Right atrium auricular region (tissue), 2 donors: ENCODE measurements at regions not wholly inside any gene's neighbourhood (a gene's known extent, or its start where the extent isn't known, plus 50 kb on each side); places are given as distances from the start of the nearest gene placed in this dataset.
A peak's percentile ranks its signal among the peaks of the same experiment; 100 is the strongest.

ENCODE experiments used
- DNase-seq: peaks from one replicate; pipeline ENCODE4 v3.0.0-alpha.2; 2019; ENCODE audit warnings: low spot score
- H3K27ac ChIP-seq, 2 donors: fragments of 200-600 bp; sonication (generic); 1 replicate in 1 of 2; 2 replicates in 1 of 2; pipeline ENCODE4 v1.5.1; 2016 to 2019
- H3K27me3 ChIP-seq, 2 donors: fragments of 200-600 bp; sonication (generic); one replicate each; pipeline versions ENCODE4 v1.5.1 to v1.6.0; 2017 to 2019
- H3K36me3 ChIP-seq: fragments of 200-600 bp; sonication (generic); one replicate; pipeline ENCODE4 v1.5.1; 2016
- H3K4me1 ChIP-seq, 2 donors: fragments of 200-600 bp; sonication (generic); one replicate each; pipeline versions ENCODE4 v1.5.1 to v1.6.0; 2017 to 2019
- H3K4me3 ChIP-seq, 2 donors: fragments of 200-600 bp; sonication (generic); 1 replicate in 1 of 2; 2 replicates in 1 of 2; pipeline ENCODE4 v1.5.1; 2017 to 2019; ENCODE audit warnings: mild to moderate bottlenecking in 1 of 2, moderate library complexity in 1 of 2
- H3K9me3 ChIP-seq, 2 donors: fragments of 200-600 bp; sonication (generic); one replicate each; pipeline ENCODE4 v1.5.1; 2019
- CTCF ChIP-seq, 2 donors: fragments of 200-600 bp; sonication (generic); IDR thresholded peaks; one replicate each; pipeline ENCODE4 v1.5.1; 2019; ENCODE audit warnings: antibody characterized with exemption in 2 of 2

- Histone ChIP-seq H3K4me3 (no peak overlapping the region), H3K27ac (no peak overlapping the region), H3K9me3 (no peaks in the 10 kb centered on the region), H3K36me3 (no peaks in the 10 kb centered on the region), H3K4me1 (no peaks in the 10 kb centered on the region), H3K27me3 (no peaks in the 10 kb centered on the region)
- no peak for DNase-seq
- TF ChIP-seq CTCF (IDR thresholded peaks at IDR 0.05): no peak
These were observed 89.7 kb upstream of the SLC30A5 start for GRCh38 chr5:69004127-69004526.

DNA sequence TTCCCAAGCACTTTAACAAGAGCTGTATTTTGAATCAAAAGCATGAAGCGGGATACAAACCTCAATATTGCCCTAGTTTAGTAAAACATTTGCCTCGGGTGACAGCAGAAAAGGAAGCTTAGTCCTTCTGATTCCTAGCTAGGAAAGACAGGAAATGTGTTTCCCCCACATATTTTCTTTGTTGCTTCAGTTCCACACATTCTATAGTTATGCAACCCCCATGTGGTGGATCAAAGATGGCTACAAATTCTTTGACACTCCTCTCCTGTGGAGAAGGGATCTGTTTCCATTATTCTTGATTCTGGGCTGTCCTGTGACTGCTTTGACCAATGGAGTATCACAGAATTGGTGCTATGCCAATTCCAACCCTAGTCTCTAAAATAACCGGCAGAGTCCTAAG is 89.1 kb upstream of the SLC30A5 start:
- Histone ChIP-seq H3K36me3 (no peaks in the 10 kb centered on the region), H3K27me3 (no peaks in the 10 kb centered on the region), H3K4me1 (no peaks in the 10 kb centered on the region), H3K4me3 (no peak overlapping the region), H3K9me3 (no peaks in the 10 kb centered on the region), H3K27ac (no peak overlapping the region)
- no peak for DNase-seq
- TF ChIP-seq CTCF (IDR thresholded peaks at IDR 0.05): no peak

DNA sequence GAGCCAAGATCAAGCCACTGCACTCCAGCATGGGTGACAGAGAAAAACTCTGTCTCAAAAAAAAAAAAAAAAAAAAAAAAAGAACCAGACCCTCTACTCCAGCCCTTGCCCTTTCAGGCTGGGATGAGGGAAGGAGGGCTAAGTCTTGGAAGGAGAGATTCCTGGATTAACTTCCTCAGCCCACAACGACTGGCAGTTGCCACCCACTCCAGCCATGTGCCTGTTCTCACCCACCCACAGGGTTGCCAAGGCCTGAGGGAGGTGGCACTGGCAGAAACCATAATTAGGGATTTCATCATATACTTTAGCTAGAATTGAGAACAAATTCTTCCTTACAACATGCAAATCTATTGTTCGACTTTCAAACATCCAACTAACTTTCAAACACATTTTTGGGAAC is 87.8 kb upstream of the SLC30A5 start:
- no peak for DNase-seq
- no peak for TF ChIP-seq CTCF (IDR thresholded peaks at IDR 0.05)
- H3K4me1 ChIP-seq: no peaks in the 10 kb centered on the region

DNA sequence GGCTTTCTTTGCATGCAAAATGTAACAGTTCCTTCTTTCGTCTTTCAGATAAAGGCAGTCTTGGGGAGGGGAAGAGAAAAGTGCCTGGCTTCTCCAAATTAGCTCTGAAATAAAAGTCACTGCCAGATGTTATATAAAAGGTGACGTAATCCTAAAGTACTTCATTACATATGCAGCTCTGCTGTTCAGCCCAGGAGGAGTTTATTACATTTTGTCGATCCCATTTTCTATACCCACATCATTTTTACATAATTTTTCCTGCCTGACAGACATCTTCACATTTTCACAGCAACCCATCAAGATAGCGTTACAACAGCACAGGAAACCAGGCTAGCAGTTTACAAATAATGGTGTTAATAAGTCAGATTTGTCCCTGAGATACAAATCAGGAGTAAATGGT is 86.7 kb upstream of the SLC30A5 start:
- TF ChIP-seq CTCF (IDR thresholded peaks at IDR 0.05): no peak
- no peak for DNase-seq
- H3K9me3 ChIP-seq: no peaks in the 10 kb centered on the region
- H3K4me3 ChIP-seq: no peak overlapping the region
- no peaks in the 10 kb centered on the region for H3K4me1 ChIP-seq
- H3K27ac ChIP-seq: no peak overlapping the region
- H3K36me3 ChIP-seq: no peaks in the 10 kb centered on the region
- H3K27me3 ChIP-seq: no peaks in the 10 kb centered on the region

More for the DNA sequence above, 87.8 kb upstream of the SLC30A5 start:
- Histone ChIP-seq H3K36me3 (no peaks in the 10 kb centered on the region), H3K27me3 (no peaks in the 10 kb centered on the region), H3K27ac (no peak overlapping the region), H3K4me3 (no peak overlapping the region), H3K9me3 (no peaks in the 10 kb centered on the region)

GRCh38 chr5:69007726-69008368 is 86.0 kb upstream of the SLC30A5 start:
- no peaks in the 10 kb centered on the region for H3K27me3 ChIP-seq
- H3K27ac ChIP-seq: no peak overlapping the region
- no peaks in the 10 kb centered on the region for H3K36me3 ChIP-seq
- DNase-seq: peak; percentile 60
- no peak overlapping the region for H3K4me3 ChIP-seq
- H3K9me3 ChIP-seq: no peaks in the 10 kb centered on the region
- peak; percentile 64 to 80 for TF ChIP-seq CTCF (IDR thresholded peaks at IDR 0.05)
- no peaks in the 10 kb centered on the region for H3K4me1 ChIP-seq

- no peak for TF ChIP-seq CTCF (IDR thresholded peaks at IDR 0.05)
These were observed 83.3 kb upstream of the SLC30A5 start for GRCh38 chr5:69010476-69010875.

More at GRCh38 chr5:69010476-69010875, 83.3 kb upstream of the SLC30A5 start:
- Histone ChIP-seq H3K4me3 (no peak overlapping the region), H3K4me1 (no peaks in the 10 kb centered on the region), H3K9me3 (no peaks in the 10 kb centered on the region), H3K27me3 (no peaks in the 10 kb centered on the region), H3K27ac (no peak overlapping the region), H3K36me3 (no peaks in the 10 kb centered on the region)
- no peak for DNase-seq
